ENCODE measurements at regions not wholly inside any gene's neighbourhood (a gene's known extent, or its start where the extent isn't known, plus 50 kb on each side); places are given as distances from the start of the nearest gene placed in this dataset.

DNA sequence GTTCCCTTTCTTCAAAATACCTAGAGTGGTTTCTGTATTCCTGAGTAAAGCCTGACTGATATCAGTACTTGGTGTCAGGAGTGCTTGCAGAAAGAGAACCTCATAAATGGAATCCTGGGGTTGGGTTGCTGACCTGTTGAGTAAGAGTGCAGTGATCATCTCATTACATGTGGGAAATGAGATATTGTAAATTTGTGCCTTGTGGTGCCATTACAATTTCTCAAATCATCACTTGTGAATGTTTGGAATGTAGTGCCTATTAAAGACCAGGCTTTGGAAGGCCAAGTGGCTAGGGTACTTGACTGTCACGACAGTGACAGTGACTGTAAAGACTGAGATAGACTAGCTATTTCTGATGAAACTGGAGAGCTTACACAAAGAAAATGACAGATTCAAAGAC, 176.7 kb upstream of the CTTNBP2NL start:
- ATAC-seq (ENCODE audit: low read depth): no peak
- no peaks in the 10 kb centered on the region for H3K4me1 ChIP-seq (ENCODE audit: insufficient read depth, poor library complexity, severe bottlenecking)
- DNase-seq (ENCODE audit: low spot score): no peak

DNA sequence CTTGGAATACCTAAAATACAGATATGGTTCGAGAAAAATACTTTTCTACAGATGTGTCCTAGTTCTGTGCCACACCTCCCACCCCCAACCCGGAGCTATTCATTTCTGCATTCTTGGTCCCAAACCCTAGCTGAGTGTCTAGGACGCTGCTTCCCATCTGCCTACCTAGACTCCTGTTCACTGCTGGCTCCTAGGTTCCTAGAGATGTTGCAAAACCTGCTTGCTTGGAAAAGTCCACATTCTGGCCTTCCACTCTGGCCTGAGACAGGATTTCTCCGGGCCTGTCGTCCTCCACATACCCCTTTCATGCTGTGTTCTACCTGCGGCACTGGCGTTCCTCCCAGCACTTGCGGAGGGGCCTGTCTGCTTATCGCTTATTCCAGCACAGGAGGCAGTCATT, 165.8 kb upstream of the CTTNBP2NL start:
- TF ChIP-seq, protein P1, sequence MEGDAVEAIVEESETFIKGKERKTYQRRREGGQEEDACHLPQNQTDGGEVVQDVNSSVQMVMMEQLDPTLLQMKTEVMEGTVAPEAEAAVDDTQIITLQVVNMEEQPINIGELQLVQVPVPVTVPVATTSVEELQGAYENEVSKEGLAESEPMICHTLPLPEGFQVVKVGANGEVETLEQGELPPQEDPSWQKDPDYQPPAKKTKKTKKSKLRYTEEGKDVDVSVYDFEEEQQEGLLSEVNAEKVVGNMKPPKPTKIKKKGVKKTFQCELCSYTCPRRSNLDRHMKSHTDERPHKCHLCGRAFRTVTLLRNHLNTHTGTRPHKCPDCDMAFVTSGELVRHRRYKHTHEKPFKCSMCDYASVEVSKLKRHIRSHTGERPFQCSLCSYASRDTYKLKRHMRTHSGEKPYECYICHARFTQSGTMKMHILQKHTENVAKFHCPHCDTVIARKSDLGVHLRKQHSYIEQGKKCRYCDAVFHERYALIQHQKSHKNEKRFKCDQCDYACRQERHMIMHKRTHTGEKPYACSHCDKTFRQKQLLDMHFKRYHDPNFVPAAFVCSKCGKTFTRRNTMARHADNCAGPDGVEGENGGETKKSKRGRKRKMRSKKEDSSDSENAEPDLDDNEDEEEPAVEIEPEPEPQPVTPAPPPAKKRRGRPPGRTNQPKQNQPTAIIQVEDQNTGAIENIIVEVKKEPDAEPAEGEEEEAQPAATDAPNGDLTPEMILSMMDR (IDR thresholded peaks at IDR 0.05; ENCODE audit: poor library complexity, severe bottlenecking): no peak
- H3K9me3 ChIP-seq (ENCODE audit: severe bottlenecking): no peaks in the 10 kb centered on the region
- H3K27me3 ChIP-seq (ENCODE audit: insufficient read depth, poor library complexity, severe bottlenecking): no peaks in the 10 kb centered on the region
- ATAC-seq (ENCODE audit: low read depth) (no peak), DNase-seq (ENCODE audit: low spot score) (no peak)
- H3K36me3 ChIP-seq (ENCODE audit: low read depth): no peaks in the 10 kb centered on the region
- H3K4me1 ChIP-seq (ENCODE audit: insufficient read depth, poor library complexity, severe bottlenecking): no peaks in the 10 kb centered on the region
- H3K27ac ChIP-seq (ENCODE audit: poor library complexity, severe bottlenecking): no peak overlapping the region
- no peak overlapping the region for H3K4me3 ChIP-seq (ENCODE audit: severe bottlenecking)

More for the DNA sequence above, 176.7 kb upstream of the CTTNBP2NL start:
- H3K27me3 ChIP-seq (ENCODE audit: insufficient read depth, poor library complexity, severe bottlenecking): no peaks in the 10 kb centered on the region
- no peak overlapping the region for H3K27ac ChIP-seq (ENCODE audit: poor library complexity, severe bottlenecking)
- H3K36me3 ChIP-seq (ENCODE audit: low read depth): no peaks in the 10 kb centered on the region
- TF ChIP-seq, protein P1 (IDR thresholded peaks at IDR 0.05; ENCODE audit: poor library complexity, severe bottlenecking): no peak
- no peaks in the 10 kb centered on the region for H3K9me3 ChIP-seq (ENCODE audit: severe bottlenecking)
- H3K4me3 ChIP-seq (ENCODE audit: severe bottlenecking): no peak overlapping the region

DNA sequence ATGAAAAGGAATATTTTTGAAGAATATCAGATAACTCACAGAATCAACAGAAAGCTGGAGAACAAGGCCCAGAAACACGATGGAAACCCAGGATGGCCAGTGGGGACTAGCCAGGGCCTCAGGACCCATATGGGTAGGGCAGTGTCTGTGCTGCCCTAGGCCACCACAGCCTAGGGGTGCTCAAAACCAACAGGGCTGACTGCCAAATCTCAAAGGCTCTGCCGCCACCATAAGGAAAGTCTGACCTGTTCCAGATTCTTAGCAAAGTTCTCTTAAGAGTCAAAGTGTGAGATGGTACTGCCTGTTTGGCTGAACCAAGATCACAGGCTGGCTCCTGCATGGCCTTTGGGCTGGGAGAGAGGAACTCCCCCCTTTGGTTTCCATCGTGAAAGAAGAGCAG, 164.7 kb upstream of the CTTNBP2NL start:
- DNase-seq (ENCODE audit: low spot score) (no peak), ATAC-seq (ENCODE audit: low read depth) (no peak)
- H3K27me3 ChIP-seq (ENCODE audit: insufficient read depth, poor library complexity, severe bottlenecking): no peaks in the 10 kb centered on the region
- no peak overlapping the region for H3K27ac ChIP-seq (ENCODE audit: poor library complexity, severe bottlenecking)
- H3K4me3 ChIP-seq (ENCODE audit: severe bottlenecking): no peak overlapping the region
- no peaks in the 10 kb centered on the region for H3K4me1 ChIP-seq (ENCODE audit: insufficient read depth, poor library complexity, severe bottlenecking)
- no peaks in the 10 kb centered on the region for H3K9me3 ChIP-seq (ENCODE audit: severe bottlenecking)
- TF ChIP-seq, protein P1 (IDR thresholded peaks at IDR 0.05; ENCODE audit: poor library complexity, severe bottlenecking): no peak
- H3K36me3 ChIP-seq (ENCODE audit: low read depth): no peaks in the 10 kb centered on the region

DNA sequence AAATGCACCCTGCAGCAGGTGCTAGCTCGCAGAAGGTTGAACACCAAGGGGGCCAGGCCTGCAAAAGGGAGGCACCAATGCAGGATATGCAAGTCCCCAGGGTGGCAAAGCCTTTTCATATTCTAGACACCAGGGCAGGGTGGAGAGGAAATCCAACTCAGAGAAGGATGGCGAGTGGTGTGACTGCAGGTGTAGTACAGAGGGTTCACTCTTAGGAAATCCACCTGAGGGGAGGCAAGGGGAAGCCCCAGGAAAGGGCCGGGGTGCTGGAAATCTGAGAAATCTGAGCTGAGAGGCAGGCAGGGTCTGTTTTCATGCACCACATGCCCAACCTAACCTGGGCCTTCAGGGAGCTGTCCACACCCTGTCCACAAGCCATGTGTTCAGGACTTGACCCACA, 163.2 kb upstream of the CTTNBP2NL start:
- no peaks in the 10 kb centered on the region for H3K27me3 ChIP-seq (ENCODE audit: insufficient read depth, poor library complexity, severe bottlenecking)
- ATAC-seq (ENCODE audit: low read depth) (no peak), DNase-seq (ENCODE audit: low spot score) (no peak)
- no peaks in the 10 kb centered on the region for H3K36me3 ChIP-seq (ENCODE audit: low read depth)
- TF ChIP-seq, protein P1 (IDR thresholded peaks at IDR 0.05; ENCODE audit: poor library complexity, severe bottlenecking): no peak
- H3K4me3 ChIP-seq (ENCODE audit: severe bottlenecking): no peak overlapping the region
- H3K4me1 ChIP-seq (ENCODE audit: insufficient read depth, poor library complexity, severe bottlenecking): no peaks in the 10 kb centered on the region
- no peaks in the 10 kb centered on the region for H3K9me3 ChIP-seq (ENCODE audit: severe bottlenecking)
- H3K27ac ChIP-seq (ENCODE audit: poor library complexity, severe bottlenecking): no peak overlapping the region

DNA sequence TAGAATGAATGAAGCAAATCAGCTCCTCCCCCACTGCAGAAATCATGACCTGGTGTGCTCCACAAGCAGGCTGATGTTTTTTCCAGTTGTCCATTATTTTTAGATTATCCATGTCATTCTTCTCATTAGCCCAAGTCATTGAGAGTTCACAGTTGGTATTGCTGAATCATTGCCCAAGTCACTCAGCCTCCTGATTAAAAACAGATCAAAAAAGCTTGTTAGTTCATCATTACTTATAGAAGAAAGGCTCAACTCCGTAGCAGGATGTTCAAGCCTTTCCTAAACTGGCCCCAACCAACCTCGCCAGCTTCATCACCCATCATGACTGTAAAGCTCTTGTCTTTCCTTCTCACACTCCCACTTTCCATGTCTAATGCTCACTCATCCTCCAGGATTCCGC, 161.3 kb upstream of the CTTNBP2NL start:
- Histone ChIP-seq H3K4me1 (ENCODE audit: insufficient read depth, poor library complexity, severe bottlenecking) (no peaks in the 10 kb centered on the region), H3K36me3 (ENCODE audit: low read depth) (no peaks in the 10 kb centered on the region), H3K27ac (ENCODE audit: poor library complexity, severe bottlenecking) (no peak overlapping the region), H3K27me3 (ENCODE audit: insufficient read depth, poor library complexity, severe bottlenecking) (no peaks in the 10 kb centered on the region), H3K9me3 (ENCODE audit: severe bottlenecking) (no peaks in the 10 kb centered on the region), H3K4me3 (ENCODE audit: severe bottlenecking) (no peak overlapping the region)
- TF ChIP-seq, protein P1 (IDR thresholded peaks at IDR 0.05; ENCODE audit: poor library complexity, severe bottlenecking): no peak
- DNase-seq (ENCODE audit: low spot score): no peak
- no peak for ATAC-seq (ENCODE audit: low read depth)
